T-helper 17 cell (primary cell): ENCODE measurements at regions not wholly inside any gene's neighbourhood (a gene's known extent, or its start where the extent isn't known, plus 50 kb on each side); places are given as distances from the start of the nearest gene placed in this dataset.

ENCODE experiments used
- ATAC-seq: fragments of 150-1000 bp; cut with Tn5 transposase; 2 replicates; pipeline ENCODE4 v1.10.0; 2021; ENCODE audit warnings: mild to moderate bottlenecking, moderate library complexity
- DNase-seq, 3 donors: peaks; one replicate each; pipeline versions ENCODE4 v3.0.0 to v3.0.0-alpha.2; 2020 to 2021
- H3K9me3 ChIP-seq: one replicate; pipeline ENCODE4 v1.7.0; 2013; ENCODE audit warnings: low read length, mild to moderate bottlenecking; ENCODE audit not compliant: control insufficient read depth, poor library complexity, severe bottlenecking
- H3K27ac Mint-ChIP-seq: one replicate; pipeline ENCODE4 v1.8.0; 2022; ENCODE audit warnings: mild to moderate bottlenecking, moderate library complexity, mixed read lengths
- H3K27me3 Mint-ChIP-seq: one replicate; pipeline ENCODE4 v1.8.0; 2022; ENCODE audit warnings: mixed read lengths
- H3K36me3 Mint-ChIP-seq: one replicate; pipeline ENCODE4 v1.8.0; 2022; ENCODE audit warnings: low read depth, mixed read lengths
- H3K4me1 Mint-ChIP-seq: one replicate; pipeline ENCODE4 v1.8.0; 2022; ENCODE audit warnings: mild to moderate bottlenecking, mixed read lengths
- H3K4me3 Mint-ChIP-seq: one replicate; pipeline ENCODE4 v1.8.0; 2022; ENCODE audit warnings: mild to moderate bottlenecking, moderate library complexity, mixed read lengths

GRCh38 chr4:125847518-125847917 lies 532.8 kb downstream of the FAT4 start:
- no peaks in the 10 kb centered on the region for H3K36me3 Mint-ChIP-seq

GRCh38 chr4:125849869-125850268 lies 535.1 kb downstream of the FAT4 start:
- no peaks in the 10 kb centered on the region for H3K9me3 ChIP-seq
- ATAC-seq, result no peak
- H3K4me3 Mint-ChIP-seq, result no peak overlapping the region
- H3K4me1 Mint-ChIP-seq, result no peaks in the 10 kb centered on the region
- H3K27me3 Mint-ChIP-seq, result no peaks in the 10 kb centered on the region
- no peaks in the 10 kb centered on the region for H3K36me3 Mint-ChIP-seq
- no peak for DNase-seq
- no peak overlapping the region for H3K27ac Mint-ChIP-seq

More at GRCh38 chr4:125847518-125847917, 532.8 kb downstream of the FAT4 start:
- H3K4me3 Mint-ChIP-seq, result no peak overlapping the region
- no peaks in the 10 kb centered on the region for H3K9me3 ChIP-seq
- H3K27ac Mint-ChIP-seq, result no peak overlapping the region
- ATAC-seq (no peak), DNase-seq (no peak)
- H3K4me1 Mint-ChIP-seq, result no peaks in the 10 kb centered on the region
- H3K27me3 Mint-ChIP-seq, result no peaks in the 10 kb centered on the region

GRCh38 chr4:125891597-125892258 lies 577.0 kb downstream of the FAT4 start:
- no peak for ATAC-seq
- no peak overlapping the region for H3K4me3 Mint-ChIP-seq
- H3K27me3 Mint-ChIP-seq, result no peaks in the 10 kb centered on the region
- no peak for DNase-seq
- no peaks in the 10 kb centered on the region for H3K4me1 Mint-ChIP-seq
- H3K36me3 Mint-ChIP-seq, result no peaks in the 10 kb centered on the region
- no peak overlapping the region for H3K27ac Mint-ChIP-seq
- peaks cover 4% of the 10 kb centered on the region for H3K9me3 ChIP-seq

GRCh38 chr4:125904802-125905201 lies 590.0 kb downstream of the FAT4 start:
- Mint-ChIP-seq H3K4me1 (no peaks in the 10 kb centered on the region), H3K36me3 (no peaks in the 10 kb centered on the region), H3K4me3 (no peak overlapping the region), H3K27ac (no peak overlapping the region), H3K27me3 (no peaks in the 10 kb centered on the region)
- ATAC-seq (no peak), DNase-seq (no peak)
- H3K9me3 ChIP-seq, result no peaks in the 10 kb centered on the region

- no peak for DNase-seq
- Mint-ChIP-seq H3K27ac (no peak overlapping the region), H3K36me3 (no peaks in the 10 kb centered on the region), H3K4me1 (no peaks in the 10 kb centered on the region), H3K4me3 (no peak overlapping the region), H3K27me3 (no peaks in the 10 kb centered on the region)
- peaks cover 3% of the 10 kb centered on the region for H3K9me3 ChIP-seq
- ATAC-seq, result no peak
Observed at GRCh38 chr4:125911058-125911457, 596.3 kb downstream of the FAT4 start.

GRCh38 chr4:125911481-125911880 lies 596.7 kb downstream of the FAT4 start:
- no peaks in the 10 kb centered on the region for H3K36me3 Mint-ChIP-seq
- H3K27ac Mint-ChIP-seq, result no peak overlapping the region
- H3K9me3 ChIP-seq, result peaks cover 3% of the 10 kb centered on the region
- H3K4me3 Mint-ChIP-seq, result no peak overlapping the region
- H3K27me3 Mint-ChIP-seq, result no peaks in the 10 kb centered on the region
- H3K4me1 Mint-ChIP-seq, result no peaks in the 10 kb centered on the region
- DNase-seq (no peak), ATAC-seq (no peak)

GRCh38 chr4:125917559-125917958 lies 602.8 kb downstream of the FAT4 start:
- H3K36me3 Mint-ChIP-seq, result no peaks in the 10 kb centered on the region
- DNase-seq (no peak), ATAC-seq (no peak)
- no peaks in the 10 kb centered on the region for H3K9me3 ChIP-seq
- H3K4me1 Mint-ChIP-seq, result no peaks in the 10 kb centered on the region
- H3K27ac Mint-ChIP-seq, result no peak overlapping the region
- H3K4me3 Mint-ChIP-seq, result no peak overlapping the region
- H3K27me3 Mint-ChIP-seq, result no peaks in the 10 kb centered on the region

GRCh38 chr4:125928652-125929051 lies 613.9 kb downstream of the FAT4 start:
- H3K27ac Mint-ChIP-seq, result no peak overlapping the region
- no peak for DNase-seq

GRCh38 chr4:125938541-125938940 lies 623.8 kb downstream of the FAT4 start:
- H3K9me3 ChIP-seq, result no peaks in the 10 kb centered on the region
- ATAC-seq (no peak), DNase-seq (no peak)
- Mint-ChIP-seq H3K4me3 (no peak overlapping the region), H3K36me3 (no peaks in the 10 kb centered on the region), H3K4me1 (no peaks in the 10 kb centered on the region), H3K27me3 (no peaks in the 10 kb centered on the region), H3K27ac (no peak overlapping the region)

More at GRCh38 chr4:125928652-125929051, 613.9 kb downstream of the FAT4 start:
- Mint-ChIP-seq H3K27me3 (no peaks in the 10 kb centered on the region), H3K4me3 (no peak overlapping the region), H3K4me1 (no peaks in the 10 kb centered on the region), H3K36me3 (no peaks in the 10 kb centered on the region)
- ATAC-seq, result no peak
- H3K9me3 ChIP-seq, result no peaks in the 10 kb centered on the region

GRCh38 chr4:125940426-125940825 lies 625.7 kb downstream of the FAT4 start:
- H3K4me1 Mint-ChIP-seq, result no peaks in the 10 kb centered on the region
- ATAC-seq (no peak), DNase-seq (no peak)
- no peaks in the 10 kb centered on the region for H3K9me3 ChIP-seq
- no peak overlapping the region for H3K27ac Mint-ChIP-seq
- no peak overlapping the region for H3K4me3 Mint-ChIP-seq
- H3K27me3 Mint-ChIP-seq, result no peaks in the 10 kb centered on the region
- no peaks in the 10 kb centered on the region for H3K36me3 Mint-ChIP-seq

- DNase-seq (no peak), ATAC-seq (no peak)
- H3K4me3 Mint-ChIP-seq, result no peak overlapping the region
- no peaks in the 10 kb centered on the region for H3K9me3 ChIP-seq
- no peak overlapping the region for H3K27ac Mint-ChIP-seq
- no peaks in the 10 kb centered on the region for H3K4me1 Mint-ChIP-seq
- no peaks in the 10 kb centered on the region for H3K36me3 Mint-ChIP-seq
- H3K27me3 Mint-ChIP-seq, result no peaks in the 10 kb centered on the region
Observed at GRCh38 chr4:125944966-125945365, 630.2 kb downstream of the FAT4 start.

GRCh38 chr4:125948021-125948420 lies 633.3 kb downstream of the FAT4 start:
- H3K36me3 Mint-ChIP-seq, result no peaks in the 10 kb centered on the region
- no peaks in the 10 kb centered on the region for H3K9me3 ChIP-seq
- no peak overlapping the region for H3K4me3 Mint-ChIP-seq
- no peaks in the 10 kb centered on the region for H3K4me1 Mint-ChIP-seq
- DNase-seq, result no peak
- no peak overlapping the region for H3K27ac Mint-ChIP-seq
- ATAC-seq, result no peak
- H3K27me3 Mint-ChIP-seq, result no peaks in the 10 kb centered on the region

GRCh38 chr4:125951261-125951887 lies 636.6 kb downstream of the FAT4 start:
- H3K27ac Mint-ChIP-seq, result no peak overlapping the region
- H3K4me3 Mint-ChIP-seq, result no peak overlapping the region
- no peaks in the 10 kb centered on the region for H3K9me3 ChIP-seq
- no peaks in the 10 kb centered on the region for H3K4me1 Mint-ChIP-seq
- no peak for DNase-seq
- no peaks in the 10 kb centered on the region for H3K36me3 Mint-ChIP-seq
- no peak for ATAC-seq
- no peaks in the 10 kb centered on the region for H3K27me3 Mint-ChIP-seq

GRCh38 chr4:125952631-125953030 lies 637.9 kb downstream of the FAT4 start:
- H3K27me3 Mint-ChIP-seq, result no peaks in the 10 kb centered on the region
- ATAC-seq, result no peak
- H3K4me3 Mint-ChIP-seq, result no peak overlapping the region
- no peak for DNase-seq
- H3K9me3 ChIP-seq, result no peaks in the 10 kb centered on the region
- H3K36me3 Mint-ChIP-seq, result no peaks in the 10 kb centered on the region
- H3K27ac Mint-ChIP-seq, result no peak overlapping the region
- H3K4me1 Mint-ChIP-seq, result no peaks in the 10 kb centered on the region
